Endothelial cell of umbilical vein (primary cell): ENCODE measurements at regions not wholly inside any gene's neighbourhood (a gene's known extent, or its start where the extent isn't known, plus 50 kb on each side); places are given as distances from the start of the nearest gene placed in this dataset.

Source experiments
- BruUV-seq: library from RNA; stranded (reverse); fragments of 400-500 nt; replicated peaks from 2 replicates; lab custom pipeline; 2021; lab: Mats Ljungman, UMichigan
- CTCF ChIA-PET: fragments of 300-600, 350-600 bp; sonication (Branson Sonifier 250); formaldehyde crosslinking; loops from one replicate; lab custom pipeline; 2021; ENCODE audit warnings: antibody characterized with exemption, inconsistent platforms; lab: Charles Lee
- POLR2A ChIA-PET: fragments of 300-600, 350-600 bp; sonication (Branson Sonifier 250); formaldehyde crosslinking; loops from one replicate; lab custom pipeline; 2021; ENCODE audit warnings: antibody characterized with exemption, inconsistent platforms; lab: Charles Lee
- DNase-seq: peaks from one replicate; pipeline ENCODE4 v3.0.0-alpha.2; 2011; ENCODE audit warnings: low read depth, low spot score
- FAIRE-seq: peaks from 2 replicates; lab custom pipeline; 2011; peaks lifted over from hg19 to GRCh38; lab: Jason Lieb, UNC
- H2AFZ ChIP-seq: 2 replicates; pipeline ENCODE4 v1.6.0; 2012; ENCODE audit warnings: low read depth, low read length, control low read depth, inconsistent platforms
- H3K27ac ChIP-seq: 2 replicates; pipeline ENCODE4 v1.5.1; 2011; ENCODE audit warnings: low read depth, mild to moderate bottlenecking, control low read depth, low read length, moderate library complexity; ENCODE audit not compliant: insufficient read depth
- H3K27me3 ChIP-seq, 2 experiments: 2 replicates each; pipeline versions ENCODE4 v1.6.0 to v1.6.1; 2011; ENCODE audit warnings: low read length in 2 of 2, mixed read lengths in 1 of 2; ENCODE audit not compliant: control insufficient read depth in 2 of 2, insufficient read depth in 2 of 2
- H3K36me3 ChIP-seq, 2 experiments: 2 replicates in 1 of 2; 3 replicates in 1 of 2; pipeline ENCODE4 v1.5.1; 2011; ENCODE audit warnings: low read length in 2 of 2, mild to moderate bottlenecking in 1 of 2, moderate library complexity in 1 of 2; ENCODE audit not compliant: control insufficient read depth in 2 of 2, insufficient read depth in 2 of 2; ENCODE audit errors: extremely low read depth in 1 of 2
- H3K4me1 ChIP-seq: 3 replicates; pipeline ENCODE4 v1.5.1; 2011; ENCODE audit warnings: mild to moderate bottlenecking, low read length; ENCODE audit not compliant: control insufficient read depth, insufficient read depth; ENCODE audit errors: extremely low read depth
- H3K4me2 ChIP-seq: 2 replicates; pipeline ENCODE4 v1.6.1; 2011; ENCODE audit warnings: low read length, control low read depth, mixed read lengths; ENCODE audit not compliant: insufficient read depth
- H3K4me3 ChIP-seq, 3 experiments: fragments of 200-600 bp in 1 of 3; sonication (generic), shearing (Covaris generic) in 1 of 3; replicated peaks in 1 of 3; 2 replicates each; pipeline ENCODE4 v1.5.1; 2011 to 2016; ENCODE audit warnings: control low read depth in 3 of 3, low read length in 3 of 3, mild to moderate bottlenecking in 2 of 3, inconsistent platforms in 1 of 3, low read depth in 1 of 3, moderate library complexity in 1 of 3; ENCODE audit not compliant: insufficient read depth in 1 of 3
- H3K79me2 ChIP-seq: 2 replicates; pipeline ENCODE4 v1.6.0; 2012; ENCODE audit warnings: low read length, inconsistent platforms; ENCODE audit not compliant: control insufficient read depth, insufficient read depth
- H3K9ac ChIP-seq: replicated peaks from 2 replicates; pipeline ENCODE3; 2011; ENCODE audit warnings: low read length, control low read depth; ENCODE audit not compliant: insufficient read depth; ENCODE audit errors: extremely low read depth
- H3K9me1 ChIP-seq: replicated peaks from 3 replicates; pipeline ENCODE4 v1.6.0; 2011; ENCODE audit warnings: mild to moderate bottlenecking, low read length; ENCODE audit not compliant: control insufficient read depth, insufficient read depth; ENCODE audit errors: extremely low read depth
- H3K9me3 ChIP-seq: replicated peaks from 2 replicates; pipeline ENCODE4 v1.5.1; 2012; ENCODE audit warnings: low read length, inconsistent platforms; ENCODE audit not compliant: control insufficient read depth, insufficient read depth
- H4K20me1 ChIP-seq: replicated peaks from 2 replicates; pipeline ENCODE3; 2011; ENCODE audit warnings: mild to moderate bottlenecking, low read length; ENCODE audit not compliant: control insufficient read depth, insufficient read depth; ENCODE audit errors: extremely low read depth
- EZH2 ChIP-seq: IDR thresholded peaks from 2 replicates; pipeline ENCODE4 v1.6.1; 2012; ENCODE audit warnings: borderline replicate concordance, low read depth, mild to moderate bottlenecking, moderate library complexity, low read length, inconsistent platforms; ENCODE audit not compliant: severe bottlenecking
- FOS ChIP-seq: IDR thresholded peaks from 2 replicates; pipeline ENCODE4 v1.6.1; 2011; ENCODE audit warnings: mild to moderate bottlenecking, low read length, moderate library complexity, borderline replicate concordance; ENCODE audit not compliant: insufficient read depth
- GATA2 ChIP-seq: IDR thresholded peaks from 2 replicates; pipeline ENCODE4 v1.7.0; 2011; ENCODE audit warnings: low read depth, mild to moderate bottlenecking, moderate library complexity, mixed read lengths, low read length; ENCODE audit not compliant: insufficient read length, insufficient read depth
- MYC ChIP-seq: IDR thresholded peaks from one replicate; pipeline ENCODE4 v1.6.1; 2011; ENCODE audit warnings: mild to moderate bottlenecking, low read depth, low read length
- POLR2A ChIP-seq: IDR thresholded peaks from 2 replicates; pipeline ENCODE4 v1.6.1; 2012; ENCODE audit warnings: low read depth, mild to moderate bottlenecking, control low read depth, low read length
- dilution Hi-C: fragments of 300-500 bp; cut with MboI; formaldehyde crosslinking; loops from one replicate; pipeline ENCODE4 v1.15.0; 2019; ENCODE audit warnings: low sequenced_read_pairs; ENCODE audit not compliant: extremely low pct_ligation_motif_present
- intact Hi-C: fragments of 100-400 bp; cut with micrococcal nuclease; formaldehyde crosslinking; loops from one replicate; pipeline ENCODE4 v1.10.0; 2022
- TF ChIP-seq, protein P1 (sequence below): IDR thresholded peaks from 2 replicates; pipeline ENCODE4 v1.6.1; 2011; ENCODE audit not compliant: insufficient read depth, insufficient read length
- TF ChIP-seq, protein P2 (sequence below), 2 donors: IDR thresholded peaks; 1 replicate in 1 of 2; 2 replicates in 1 of 2; pipeline ENCODE4 v1.5.1; 2011; ENCODE audit warnings: low read length in 2 of 2, mild to moderate bottlenecking in 2 of 2, moderate library complexity in 2 of 2, control low read depth in 1 of 2, inconsistent platforms in 1 of 2, low read depth in 1 of 2; ENCODE audit not compliant: insufficient read depth in 1 of 2; ENCODE audit errors: extremely low read depth in 1 of 2

DNA sequence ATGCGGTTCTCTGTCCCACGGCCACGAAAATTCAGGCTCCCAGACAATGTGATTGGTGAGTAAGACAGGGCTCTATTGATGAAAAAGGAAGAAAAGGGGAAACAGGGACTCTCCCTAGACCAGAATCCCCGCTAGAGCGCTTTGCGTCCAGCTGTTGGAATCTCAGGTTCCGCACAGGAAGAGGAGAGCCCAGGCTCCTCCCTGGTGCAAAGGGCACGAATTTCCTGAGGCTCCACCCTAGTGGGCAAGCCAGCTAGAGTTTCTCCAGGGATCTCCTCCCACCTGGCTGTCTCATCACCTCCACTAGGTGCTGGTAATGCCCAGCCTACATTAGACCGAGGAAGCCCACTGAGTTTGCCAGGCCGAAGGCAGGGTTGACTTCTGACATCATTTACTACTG, 135.9 kb upstream of the SOX4 start:
- Histone ChIP-seq H3K9me1 (no peaks in the 10 kb centered on the region), H3K9me3 (no peaks in the 10 kb centered on the region), H3K4me1 (no peaks in the 10 kb centered on the region), H2AFZ (no peak overlapping the region), H3K9ac (no peak overlapping the region), H3K79me2 (no peaks in the 10 kb centered on the region), H3K27ac (no peak overlapping the region), H3K4me2 (no peak overlapping the region), H3K36me3 (no peaks in the 10 kb centered on the region), H3K4me3 (no peak overlapping the region), H4K20me1 (no peaks in the 10 kb centered on the region), H3K27me3 (no peaks in the 10 kb centered on the region)
- BruUV-seq, result no TSS peak
- dilution Hi-C loops (no loop called here), intact Hi-C loops (no loop called here)
- POLR2A ChIA-PET, result no interaction called here
- CTCF ChIA-PET, result no interaction called here
- no peak for TF ChIP-seq EZH2
- TF ChIP-seq, protein P1, sequence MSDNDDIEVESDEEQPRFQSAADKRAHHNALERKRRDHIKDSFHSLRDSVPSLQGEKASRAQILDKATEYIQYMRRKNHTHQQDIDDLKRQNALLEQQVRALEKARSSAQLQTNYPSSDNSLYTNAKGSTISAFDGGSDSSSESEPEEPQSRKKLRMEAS, result no peak
- no peak for DNase-seq
- FAIRE-seq, result no peak

DNA sequence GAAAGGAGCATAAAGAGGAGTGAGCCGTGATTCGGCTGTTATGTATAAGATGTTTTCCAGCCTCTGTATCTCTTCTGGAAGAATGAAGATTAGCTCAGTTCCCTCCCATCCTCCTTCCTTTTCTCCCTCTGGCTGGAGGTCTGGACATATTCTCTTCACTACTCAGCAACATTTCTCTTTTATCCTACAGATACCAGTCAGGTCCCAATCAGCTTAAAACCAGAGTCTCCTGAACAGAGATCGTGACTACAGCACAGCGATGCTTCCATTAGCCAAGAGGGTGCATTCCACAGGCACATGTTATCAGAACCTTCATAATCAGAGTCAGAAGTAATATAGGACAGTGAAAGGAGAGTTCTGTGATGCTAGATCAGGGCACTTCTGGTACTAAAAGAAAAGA, 133.9 kb upstream of the SOX4 start:
- H3K4me2 ChIP-seq, result no peak overlapping the region
- no TSS peak for BruUV-seq
- POLR2A ChIA-PET, result no interaction called here
- no peaks in the 10 kb centered on the region for H3K27me3 ChIP-seq
- H3K4me1 ChIP-seq, result no peaks in the 10 kb centered on the region
- no peaks in the 10 kb centered on the region for H3K36me3 ChIP-seq
- DNase-seq (no peak), FAIRE-seq (no peak)
- CTCF ChIA-PET, result interaction anchor here (1.6 kb wide), 1 partner anchor 9 kb away, joined by 3 read pairs; no protein-coding TSS in a partner anchor
- H4K20me1 ChIP-seq, result no peaks in the 10 kb centered on the region
- no peak for TF ChIP-seq FOS
- no peak for TF ChIP-seq EZH2
- TF ChIP-seq MYC, result no peak
- TF ChIP-seq, protein P2, sequence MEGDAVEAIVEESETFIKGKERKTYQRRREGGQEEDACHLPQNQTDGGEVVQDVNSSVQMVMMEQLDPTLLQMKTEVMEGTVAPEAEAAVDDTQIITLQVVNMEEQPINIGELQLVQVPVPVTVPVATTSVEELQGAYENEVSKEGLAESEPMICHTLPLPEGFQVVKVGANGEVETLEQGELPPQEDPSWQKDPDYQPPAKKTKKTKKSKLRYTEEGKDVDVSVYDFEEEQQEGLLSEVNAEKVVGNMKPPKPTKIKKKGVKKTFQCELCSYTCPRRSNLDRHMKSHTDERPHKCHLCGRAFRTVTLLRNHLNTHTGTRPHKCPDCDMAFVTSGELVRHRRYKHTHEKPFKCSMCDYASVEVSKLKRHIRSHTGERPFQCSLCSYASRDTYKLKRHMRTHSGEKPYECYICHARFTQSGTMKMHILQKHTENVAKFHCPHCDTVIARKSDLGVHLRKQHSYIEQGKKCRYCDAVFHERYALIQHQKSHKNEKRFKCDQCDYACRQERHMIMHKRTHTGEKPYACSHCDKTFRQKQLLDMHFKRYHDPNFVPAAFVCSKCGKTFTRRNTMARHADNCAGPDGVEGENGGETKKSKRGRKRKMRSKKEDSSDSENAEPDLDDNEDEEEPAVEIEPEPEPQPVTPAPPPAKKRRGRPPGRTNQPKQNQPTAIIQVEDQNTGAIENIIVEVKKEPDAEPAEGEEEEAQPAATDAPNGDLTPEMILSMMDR (IDR thresholded peaks at IDR 0.05; ENCODE audit: extremely low read depth in 1 of 2, insufficient read depth in 1 of 2, low read depth in 1 of 2, low read length in 2 of 2), result no peak
- TF ChIP-seq GATA2, result no peak
- TF ChIP-seq POLR2A, result no peak
- intact Hi-C loops, result no loop called here
- no peak overlapping the region for H3K9ac ChIP-seq
- no peak overlapping the region for H3K27ac ChIP-seq
- no peak overlapping the region for H3K4me3 ChIP-seq
- H3K79me2 ChIP-seq, result no peaks in the 10 kb centered on the region
- dilution Hi-C loops, result no loop called here
- H2AFZ ChIP-seq, result no peak overlapping the region
- H3K9me3 ChIP-seq, result no peaks in the 10 kb centered on the region
- no peaks in the 10 kb centered on the region for H3K9me1 ChIP-seq
